HG03135 (cell line): ENCODE measurements at regions not wholly inside any gene's neighbourhood (a gene's known extent, or its start where the extent isn't known, plus 50 kb on each side); places are given as distances from the start of the nearest gene placed in this dataset.

Source experiments
- ATAC-seq: cut with Tn5 transposase; IDR thresholded peaks from one replicate; pipeline ENCODE4 v1.9.1; 2021; ENCODE audit warnings: mild to moderate bottlenecking, moderate library complexity; ENCODE audit not compliant: unreplicated experiment

- ATAC-seq = no peak
These were observed 161.6 kb downstream of the C5orf15 start for GRCh38 chr5:133806847-133807246.

DNA sequence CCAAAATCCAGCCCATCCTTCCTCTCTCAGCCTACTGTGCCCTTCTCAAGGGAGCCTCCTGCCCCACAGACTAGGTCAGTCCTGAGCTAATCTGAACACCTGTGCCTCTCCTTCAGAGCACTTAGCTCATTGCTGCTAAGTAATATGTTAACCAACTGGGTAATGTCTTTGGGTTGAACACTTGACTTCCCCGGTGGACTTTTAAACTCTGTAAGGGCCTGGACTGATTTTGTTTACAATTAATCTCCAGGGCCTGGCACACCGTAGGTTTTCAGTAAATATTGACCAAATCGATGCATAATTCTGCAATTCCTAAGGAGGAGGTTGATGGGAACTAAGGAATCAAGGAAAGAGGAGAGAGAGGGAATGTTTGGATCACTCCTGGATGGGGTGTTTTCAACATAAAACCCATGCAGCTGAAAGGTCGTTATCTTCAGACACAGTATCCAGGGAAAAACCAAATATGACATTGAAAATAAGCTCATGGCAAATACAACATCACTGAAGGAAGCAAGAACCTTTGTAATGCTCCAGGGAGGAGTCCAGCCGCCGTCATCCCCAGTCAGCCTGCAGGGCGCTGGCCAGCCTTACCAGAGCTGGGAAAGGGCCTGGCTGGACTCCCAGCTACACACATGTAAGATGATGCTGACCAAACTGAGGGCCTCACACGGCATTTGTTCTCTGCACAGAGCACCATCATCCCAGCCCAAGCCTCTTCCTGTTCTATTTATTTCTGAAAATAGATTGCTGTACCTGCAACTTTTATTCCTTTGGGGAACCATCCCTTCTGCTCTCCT is 166.3 kb downstream of the C5orf15 start:
- no peak for ATAC-seq

DNA sequence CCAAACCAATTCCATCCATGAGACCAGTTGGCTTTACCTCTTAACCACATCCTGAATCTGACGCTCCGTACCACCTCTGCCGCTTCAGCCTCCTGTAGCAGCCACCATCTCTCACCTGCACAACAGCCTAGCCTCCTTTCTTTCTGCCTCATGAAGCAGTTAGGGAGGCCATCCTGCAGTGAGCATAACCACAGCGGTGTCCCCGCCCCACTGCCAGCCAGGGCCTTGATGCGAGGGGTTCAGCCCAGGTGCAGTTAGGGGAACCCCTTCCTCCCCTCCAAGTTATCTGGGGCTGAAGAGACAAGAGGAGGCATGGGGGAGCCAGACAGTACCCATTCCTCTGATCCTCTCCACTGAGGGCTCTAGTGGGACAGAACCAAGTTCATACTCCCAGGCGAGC is 167.0 kb downstream of the C5orf15 start:
- no peak for ATAC-seq

DNA sequence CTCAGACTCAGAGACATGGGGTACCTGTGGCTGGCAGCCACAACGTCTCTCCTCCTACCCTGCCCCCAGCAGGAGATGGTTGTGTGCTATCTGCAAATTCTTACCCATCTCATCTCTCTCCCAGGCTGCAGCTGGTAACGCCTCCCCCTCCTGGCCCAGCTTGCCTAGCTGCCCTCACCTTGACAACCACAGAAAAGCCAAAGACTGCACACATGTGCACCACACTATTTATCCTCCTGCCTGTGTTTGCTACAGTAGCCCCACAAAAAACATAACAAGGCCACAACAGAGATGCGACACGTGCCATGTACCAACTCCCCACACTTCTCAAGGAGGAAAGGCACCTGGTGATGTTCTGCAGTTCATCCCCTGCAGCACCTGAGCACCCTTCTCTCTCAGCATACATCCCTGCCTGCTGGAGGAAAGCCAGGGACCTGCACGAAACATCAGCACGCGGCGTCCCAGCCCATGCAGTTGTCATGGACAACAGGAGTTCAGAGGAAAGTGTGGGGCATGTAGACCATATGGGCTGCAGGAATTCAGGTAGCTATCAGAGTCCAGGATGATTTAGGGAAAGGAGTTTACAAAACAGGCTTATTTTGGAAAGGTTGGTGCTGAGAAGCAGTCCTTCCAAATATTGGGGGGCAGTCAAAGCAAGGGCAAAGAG is 168.7 kb downstream of the C5orf15 start:
- no peak for ATAC-seq

DNA sequence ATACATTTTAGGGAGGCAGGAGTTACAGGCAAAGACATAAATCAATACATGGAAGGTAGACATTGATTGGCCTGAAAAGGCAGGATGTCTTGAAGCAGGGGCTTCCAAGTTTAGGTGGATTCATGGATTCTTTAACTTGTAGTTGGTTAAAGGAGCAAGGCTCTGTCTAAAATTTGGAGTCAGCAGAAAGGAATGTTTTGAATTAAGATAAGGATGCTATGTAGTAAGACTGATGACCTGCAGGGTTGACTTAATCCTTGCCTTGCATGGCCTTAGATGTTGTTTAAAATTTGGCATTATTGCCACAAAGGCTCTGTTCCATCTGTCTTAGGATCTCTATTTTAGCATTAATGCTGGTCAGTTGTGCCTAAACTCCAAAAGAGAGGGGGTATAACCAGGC is 171.3 kb downstream of the C5orf15 start:
- no peak for ATAC-seq

GRCh38 chr5:133796186-133796585 is 172.2 kb downstream of the C5orf15 start:
- no peak for ATAC-seq

- ATAC-seq = no peak
These were observed 173.5 kb downstream of the C5orf15 start for GRCh38 chr5:133794771-133795415.

- no peak for ATAC-seq
These were observed 174.5 kb downstream of the C5orf15 start for GRCh38 chr5:133793756-133794465.

DNA sequence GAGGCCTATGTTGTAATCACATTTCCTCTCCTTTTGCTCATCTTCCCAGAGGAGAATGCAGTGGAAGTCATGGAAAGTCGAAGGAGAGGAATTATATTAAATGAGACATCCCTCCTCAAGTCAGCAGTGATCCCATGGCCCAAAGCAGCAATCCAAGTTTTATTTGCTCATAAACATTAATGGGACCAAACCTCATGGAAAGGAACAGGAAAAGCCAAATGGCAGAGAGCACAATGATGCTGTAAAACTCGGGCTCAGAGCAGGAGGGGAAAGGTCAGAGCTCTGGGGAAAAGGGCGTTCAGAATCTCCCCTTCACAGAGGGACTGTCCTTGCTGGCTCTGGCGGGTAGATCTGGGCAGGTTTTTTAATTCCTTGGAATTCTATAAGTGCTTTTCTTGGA is 175.8 kb downstream of the C5orf15 start:
- ATAC-seq = no peak

GRCh38 chr5:133792024-133792423 is 176.4 kb downstream of the C5orf15 start:
- ATAC-seq = no peak

DNA sequence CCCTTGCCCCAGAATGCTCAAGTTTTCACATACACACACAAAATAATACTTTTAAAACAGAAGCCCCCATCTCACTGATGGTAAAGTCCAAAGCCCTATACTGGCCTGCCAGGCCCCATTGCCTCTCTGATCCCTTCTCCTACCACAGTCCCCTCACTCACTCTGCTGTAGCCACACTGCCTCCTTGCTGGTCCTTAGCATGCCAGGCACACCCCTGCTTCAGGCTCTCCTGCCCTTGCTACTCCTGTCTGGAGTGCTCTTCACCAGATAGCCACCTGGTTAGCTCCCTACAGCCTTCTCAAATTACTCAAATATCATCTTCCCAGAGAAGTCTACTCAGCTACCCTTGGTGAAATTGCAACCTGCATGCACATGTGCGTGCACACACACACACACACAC is 177.5 kb downstream of the C5orf15 start:
- ATAC-seq = no peak

GRCh38 chr5:133789428-133789827 is 177.1 kb upstream of the FSTL4 start:
- ATAC-seq = no peak

GRCh38 chr5:133788121-133788520 is 175.8 kb upstream of the FSTL4 start:
- ATAC-seq = no peak

DNA sequence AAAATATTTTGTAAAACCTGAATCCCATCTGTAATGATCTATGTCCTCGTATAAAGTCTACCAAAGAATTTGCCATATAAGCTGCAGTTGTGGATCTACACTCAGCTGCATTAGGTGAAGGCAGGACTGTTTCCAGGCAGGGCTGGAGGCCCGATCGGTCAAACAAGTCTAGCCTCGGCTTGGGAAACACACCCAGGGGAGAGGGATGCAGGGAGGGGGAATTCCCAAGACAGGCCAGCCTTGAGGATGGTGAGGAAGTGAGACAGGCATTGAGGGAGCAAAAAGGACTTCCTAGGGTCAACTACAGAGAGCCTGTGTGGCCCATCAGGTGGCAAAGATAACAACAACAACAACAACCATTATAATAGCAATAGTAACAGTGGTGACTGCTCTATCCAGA is 174.1 kb upstream of the FSTL4 start:
- no peak for ATAC-seq

DNA sequence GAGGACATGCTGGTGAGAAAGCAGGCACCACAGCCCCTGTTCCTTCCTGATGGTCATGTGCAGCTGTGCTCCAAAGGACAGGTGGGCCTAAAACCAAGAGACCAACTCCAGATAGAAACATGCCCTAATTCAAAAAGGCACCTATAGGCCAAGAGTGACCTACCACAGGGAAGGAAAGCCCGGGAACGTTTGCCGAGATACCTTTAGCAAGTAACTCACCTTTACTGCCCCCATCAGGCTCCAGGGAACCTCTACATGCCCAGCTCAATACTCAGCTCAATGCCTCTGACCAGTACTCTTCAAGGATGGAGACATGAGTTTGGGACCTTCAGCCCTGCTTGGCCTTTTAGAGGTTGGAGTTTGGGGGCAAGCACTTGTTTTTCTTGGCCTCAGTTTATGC is 172.8 kb upstream of the FSTL4 start:
- no peak for ATAC-seq

GRCh38 chr5:133783481-133783880 is 171.1 kb upstream of the FSTL4 start:
- no peak for ATAC-seq

- ATAC-seq = no peak
These were observed 170.4 kb upstream of the FSTL4 start for GRCh38 chr5:133782736-133783135.

DNA sequence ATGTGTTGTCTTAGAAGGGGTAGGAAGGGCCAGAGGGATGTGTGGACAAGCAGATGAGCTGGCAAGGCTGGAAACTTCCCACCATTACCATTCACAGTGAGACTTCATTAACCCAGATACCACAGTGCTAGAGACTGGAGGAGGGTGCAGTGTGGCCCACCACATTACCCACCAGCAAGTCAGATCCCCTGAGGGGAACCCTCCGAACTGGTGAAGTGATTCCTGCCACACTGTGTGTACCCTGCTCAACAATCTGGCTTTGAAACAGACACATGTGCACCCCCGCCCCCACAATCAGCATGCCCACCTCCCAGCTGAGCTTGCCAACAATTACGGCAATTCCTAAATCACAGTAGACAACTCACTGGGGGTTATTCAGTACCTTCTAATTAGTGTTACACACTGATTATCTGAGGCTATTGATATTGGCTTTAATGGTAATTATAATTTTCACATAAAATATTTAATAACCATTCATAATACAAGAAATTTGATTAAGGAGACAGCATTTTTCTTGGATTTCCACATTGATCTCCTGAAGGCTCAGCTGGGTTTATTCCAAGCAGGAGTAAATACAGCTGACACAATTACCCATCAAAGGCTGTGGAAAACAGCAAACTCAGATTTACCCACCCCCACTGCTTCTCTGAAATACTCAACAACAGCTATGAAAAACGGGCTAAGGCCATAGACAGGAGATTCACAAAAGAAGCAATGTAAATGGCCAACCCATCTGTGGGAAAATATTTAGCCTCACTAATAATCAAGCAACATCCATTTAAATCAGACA is 169.3 kb upstream of the FSTL4 start:
- no peak for ATAC-seq

DNA sequence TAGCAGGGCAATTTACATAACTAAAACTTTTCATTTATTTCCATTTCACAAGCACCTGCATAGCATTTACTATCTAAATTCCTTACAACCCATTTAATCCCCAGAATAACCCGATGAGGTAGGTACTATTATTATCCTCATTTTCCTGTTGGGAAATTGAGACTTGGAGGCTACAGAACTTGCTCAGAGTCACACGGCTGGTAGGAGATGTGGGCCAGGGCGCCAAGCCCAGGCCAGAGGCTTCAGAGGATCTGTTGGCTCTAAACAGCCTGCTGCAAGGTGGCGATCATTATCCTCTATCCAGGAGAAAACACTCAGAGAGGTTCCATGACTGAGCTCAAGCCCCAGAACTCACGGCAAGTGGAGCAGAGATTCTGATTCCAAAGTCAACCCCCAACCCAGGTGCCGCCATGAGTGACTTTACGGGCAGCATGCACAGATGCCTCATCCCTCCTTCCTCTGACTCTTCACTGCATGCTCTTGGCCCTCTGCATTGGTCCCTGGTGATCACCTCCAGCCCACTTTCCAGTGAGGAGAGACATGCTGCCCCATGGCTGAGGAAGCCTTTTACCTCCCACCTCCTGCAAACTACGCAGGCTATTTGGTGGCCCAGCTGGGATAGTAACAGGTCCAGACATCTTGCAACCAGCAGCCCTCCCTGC is 168.4 kb upstream of the FSTL4 start:
- ATAC-seq = no peak

DNA sequence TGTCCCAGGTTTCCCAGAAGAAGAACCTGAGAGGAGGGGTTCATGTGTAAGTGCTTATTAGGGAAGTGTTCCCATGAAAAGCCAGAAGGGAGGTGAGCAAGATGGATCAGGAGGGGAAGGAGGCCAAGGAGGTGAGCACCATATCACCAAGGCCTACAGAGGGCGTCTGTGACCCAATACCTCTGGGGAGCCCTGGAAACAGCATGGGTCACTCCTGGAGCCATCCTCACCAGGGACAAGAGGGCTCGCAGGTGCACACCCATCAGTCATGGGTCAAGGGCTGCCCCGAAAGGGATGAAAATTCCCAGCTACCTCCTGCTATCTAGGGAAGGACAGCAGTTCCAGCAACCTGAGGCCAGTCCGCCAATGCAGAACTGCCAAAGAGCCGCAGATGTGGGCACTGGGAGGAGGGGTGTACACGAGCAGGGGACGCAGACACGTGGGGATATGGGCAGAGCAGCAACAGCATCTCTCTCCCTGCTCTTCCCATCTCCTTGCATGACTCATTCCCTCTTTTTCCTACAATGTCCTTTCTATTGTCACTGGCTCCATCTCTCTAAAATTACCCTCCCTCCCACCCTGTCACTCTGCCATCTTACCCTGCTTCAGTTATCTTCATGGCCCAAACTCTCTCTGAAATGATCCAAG is 167.6 kb upstream of the FSTL4 start:
- ATAC-seq = no peak
